ENCODE measurements at regions not wholly inside any gene's neighbourhood (a gene's known extent, or its start where the extent isn't known, plus 50 kb on each side); places are given as distances from the start of the nearest gene placed in this dataset.

DNA sequence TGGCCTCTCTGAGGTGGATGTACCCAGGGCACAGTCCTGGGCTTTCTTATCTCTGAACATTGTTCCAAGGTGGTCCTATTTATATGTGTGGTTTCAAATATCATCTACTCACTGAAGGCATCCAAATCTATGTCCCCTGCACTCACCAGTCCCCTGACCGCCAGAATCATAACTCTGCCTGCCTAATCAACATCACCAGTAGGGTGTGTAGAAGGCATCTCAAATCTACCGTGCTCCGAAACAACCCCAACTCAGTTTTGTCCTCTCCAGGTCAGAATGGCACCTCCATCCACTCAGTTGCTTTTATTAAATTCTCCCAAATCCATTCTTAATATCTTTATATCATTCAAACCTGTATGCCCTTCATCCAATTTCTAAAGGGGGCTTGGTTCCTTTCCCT lies 536.3 kb downstream of the GRIN2A start:
- TF ChIP-seq, protein P1, sequence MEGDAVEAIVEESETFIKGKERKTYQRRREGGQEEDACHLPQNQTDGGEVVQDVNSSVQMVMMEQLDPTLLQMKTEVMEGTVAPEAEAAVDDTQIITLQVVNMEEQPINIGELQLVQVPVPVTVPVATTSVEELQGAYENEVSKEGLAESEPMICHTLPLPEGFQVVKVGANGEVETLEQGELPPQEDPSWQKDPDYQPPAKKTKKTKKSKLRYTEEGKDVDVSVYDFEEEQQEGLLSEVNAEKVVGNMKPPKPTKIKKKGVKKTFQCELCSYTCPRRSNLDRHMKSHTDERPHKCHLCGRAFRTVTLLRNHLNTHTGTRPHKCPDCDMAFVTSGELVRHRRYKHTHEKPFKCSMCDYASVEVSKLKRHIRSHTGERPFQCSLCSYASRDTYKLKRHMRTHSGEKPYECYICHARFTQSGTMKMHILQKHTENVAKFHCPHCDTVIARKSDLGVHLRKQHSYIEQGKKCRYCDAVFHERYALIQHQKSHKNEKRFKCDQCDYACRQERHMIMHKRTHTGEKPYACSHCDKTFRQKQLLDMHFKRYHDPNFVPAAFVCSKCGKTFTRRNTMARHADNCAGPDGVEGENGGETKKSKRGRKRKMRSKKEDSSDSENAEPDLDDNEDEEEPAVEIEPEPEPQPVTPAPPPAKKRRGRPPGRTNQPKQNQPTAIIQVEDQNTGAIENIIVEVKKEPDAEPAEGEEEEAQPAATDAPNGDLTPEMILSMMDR (IDR thresholded peaks at IDR 0.05; ENCODE audit: borderline replicate concordance, extremely low read depth, low read length, poor library complexity, severe bottlenecking): no peak
- TF ChIP-seq EZH2 (IDR thresholded peaks at IDR 0.05; ENCODE audit: borderline replicate concordance, low read depth, low read length, severe bottlenecking): no peak

Measured in DND-41 (cell line).